ENCODE measurements at regions not wholly inside any gene's neighbourhood (a gene's known extent, or its start where the extent isn't known, plus 50 kb on each side); places are given as distances from the start of the nearest gene placed in this dataset.

DNA sequence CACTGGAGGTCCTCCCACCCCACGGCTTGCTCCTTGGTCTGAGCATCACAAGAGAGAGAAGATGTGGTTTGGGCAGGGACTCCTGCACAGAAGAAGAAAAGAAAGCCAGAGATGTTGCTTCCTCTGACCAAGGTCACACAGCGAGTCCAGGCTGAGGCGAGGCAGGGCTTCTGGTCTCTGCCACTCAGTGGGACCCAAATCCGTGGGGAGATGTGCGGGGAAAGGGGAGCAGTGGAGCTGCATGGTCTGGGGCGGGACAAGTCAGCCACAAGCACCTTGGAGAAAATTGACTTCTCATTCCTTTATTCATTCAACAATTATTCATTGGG is 150.9 kb downstream of the C9orf50 start:
- TF ChIP-seq GATA2 (IDR thresholded peaks at IDR 0.05; ENCODE audit: low read depth, low read length), result no peak
- TF ChIP-seq GATA3 (IDR thresholded peaks at IDR 0.05; ENCODE audit: low read depth, low read length), result no peak

All from SH-SY5Y (cell line).